K562 (cell line): ENCODE measurements at regions not wholly inside any gene's neighbourhood (a gene's known extent, or its start where the extent isn't known, plus 50 kb on each side); places are given as distances from the start of the nearest gene placed in this dataset.

ENCODE experiments used
- ATAC-seq: fragments of 200-7000 bp; cut with Tn5 transposase; 3 replicates; pipeline ENCODE4 v1.9.1; 2020; ENCODE audit warnings: moderate library complexity
- BruUV-seq: library from RNA; stranded (reverse); fragments of 400-500 nt; replicated peaks from 2 replicates; lab custom pipeline; 2021; lab: Mats Ljungman, UMichigan
- CTCF ChIA-PET: fragments of 300-600 bp; formaldehyde crosslinking; extraction: SDS; loops from one replicate; lab custom pipeline; 2021; ENCODE audit warnings: low intra/inter-chr PET ratio; lab: Yijun Ruan, JAX
- POLR2A ChIA-PET: fragments of 300-600, 350-650 bp; sonication (Branson Sonifier 250); formaldehyde crosslinking; extraction: SDS; loops from one replicate; lab custom pipeline; 2021; ENCODE audit warnings: antibody characterized with exemption, inconsistent platforms; lab: Yijun Ruan, JAX
- DNase-seq, 4 experiments: peaks; one replicate each; pipeline versions ENCODE4 v3.0.0 to v3.0.0-alpha.2; 2011 to 2018; ENCODE audit warnings: low spot score in 3 of 4, mixed read lengths in 3 of 4; ENCODE audit errors: extremely low read depth in 1 of 4
- FAIRE-seq: peaks from 2 replicates; lab custom pipeline; 2011; peaks lifted over from hg19 to GRCh38; lab: Jason Lieb, UNC
- H2AFZ ChIP-seq: 2 replicates; pipeline ENCODE4 v1.6.0; 2011; ENCODE audit warnings: low read depth, low read length, control low read depth, inconsistent platforms
- H3K27ac ChIP-seq: fragments of 200-600 bp; 3 replicates; pipeline ENCODE4 v1.8.0; 2011; ENCODE audit warnings: low read depth, mild to moderate bottlenecking, control low read depth, inconsistent platforms, low read length, moderate library complexity, mixed read lengths; ENCODE audit errors: extremely low read depth
- H3K27me3 ChIP-seq, 2 experiments: fragments of 300-600 bp in 1 of 2; 2 replicates in 1 of 2; 3 replicates in 1 of 2; pipeline versions ENCODE4 v1.6.0 to v1.8.0; 2011; ENCODE audit warnings: inconsistent platforms in 2 of 2, low read length in 2 of 2, mild to moderate bottlenecking in 1 of 2, mixed read lengths in 1 of 2, moderate library complexity in 1 of 2; ENCODE audit not compliant: control insufficient read depth in 2 of 2, insufficient read depth in 2 of 2
- H3K36me3 ChIP-seq: fragments of 300-600 bp; 3 replicates; pipeline ENCODE4 v1.8.0; 2011; ENCODE audit warnings: mild to moderate bottlenecking, low read length, inconsistent platforms; ENCODE audit not compliant: control insufficient read depth, insufficient read depth
- H3K4me1 ChIP-seq, 2 experiments: fragments of 200-600 bp in 1 of 2; replicated peaks in 1 of 2; 2 replicates in 1 of 2; 3 replicates in 1 of 2; pipeline versions ENCODE4 v1.5.1 to v1.8.0; 2011; ENCODE audit warnings: inconsistent platforms in 2 of 2, low read length in 2 of 2, mild to moderate bottlenecking in 1 of 2, mixed read lengths in 1 of 2, moderate library complexity in 1 of 2; ENCODE audit not compliant: control insufficient read depth in 2 of 2, insufficient read depth in 2 of 2
- H3K4me2 ChIP-seq: 2 replicates; pipeline ENCODE4 v1.6.1; 2011; ENCODE audit warnings: low read length, control low read depth, inconsistent platforms, mixed read lengths; ENCODE audit not compliant: insufficient read depth
- H3K4me3 ChIP-seq: fragments of 200-600 bp; sonication (generic), shearing (Covaris generic); 2 replicates; pipeline ENCODE4 v1.5.1; 2016; ENCODE audit warnings: control low read depth, inconsistent platforms
- H3K79me2 ChIP-seq: fragments of 200-600 bp; 3 replicates; pipeline ENCODE4 v1.8.0; 2011; ENCODE audit warnings: low read length, inconsistent platforms; ENCODE audit not compliant: control insufficient read depth, insufficient read depth
- H3K9ac ChIP-seq, 2 experiments: 2 replicates each; pipeline versions ENCODE4 v1.6.0 to v1.6.1; 2011; ENCODE audit warnings: low read depth in 2 of 2, low read length in 2 of 2, control low read depth in 1 of 2, inconsistent platforms in 1 of 2, mild to moderate bottlenecking in 1 of 2, mixed read lengths in 1 of 2; ENCODE audit not compliant: insufficient read depth in 1 of 2
- H3K9me1 ChIP-seq: one replicate; pipeline ENCODE4 v1.6.0; 2011; ENCODE audit warnings: inconsistent platforms, mild to moderate bottlenecking, low read length, moderate library complexity; ENCODE audit not compliant: control insufficient read depth, insufficient read depth
- H3K9me3 ChIP-seq: replicated peaks from 2 replicates; pipeline ENCODE4 v1.5.1; 2011; ENCODE audit warnings: low read depth, low read length, inconsistent platforms; ENCODE audit not compliant: control insufficient read depth, insufficient read depth
- H4K20me1 ChIP-seq: replicated peaks from 2 replicates; pipeline ENCODE4 v1.6.1; 2011; ENCODE audit warnings: low read length, inconsistent platforms, mixed read lengths; ENCODE audit not compliant: control insufficient read depth, insufficient read depth
- CREB1 ChIP-seq, 2 experiments: sonication (generic) in 1 of 2; formaldehyde crosslinking in 1 of 2; IDR thresholded peaks; 2 replicates each; pipeline versions ENCODE4 v1.6.1 to v1.8.0; 2012 to 2022; ENCODE audit warnings: inconsistent platforms in 1 of 2, mild to moderate bottlenecking in 1 of 2, missing genetic modification reagents in 1 of 2, moderate library complexity in 1 of 2
- EGR1 ChIP-seq: fragments of 450-650 bp; conservative IDR thresholded peaks from 2 replicates; pipeline ENCODE4 v1.6.1; 2017; ENCODE audit warnings: mild to moderate bottlenecking
- ERF ChIP-seq: fragments of 450-650 bp; formaldehyde crosslinking; IDR thresholded peaks from 2 replicates; pipeline ENCODE4 v1.4.0; 2020; ENCODE audit warnings: mild to moderate bottlenecking, mixed read lengths
- HMGN3 ChIP-seq: IDR thresholded peaks from 2 replicates; pipeline ENCODE4 v1.6.1; 2011; ENCODE audit warnings: borderline replicate concordance, low read depth, mild to moderate bottlenecking, mixed read lengths, low read length; ENCODE audit not compliant: insufficient read length; ENCODE audit errors: extremely low read depth
- MAFK ChIP-seq: IDR thresholded peaks from 2 replicates; pipeline ENCODE4 v1.6.1; 2011; ENCODE audit warnings: low read length, improper control_type of control experiment
- NR2C1 ChIP-seq, 2 experiments: fragments of 450-650 bp; IDR thresholded peaks; 2 replicates each; pipeline ENCODE4 v1.6.1; 2017; ENCODE audit warnings: mild to moderate bottlenecking in 2 of 2, antibody characterized with exemption in 1 of 2, inconsistent platforms in 1 of 2, missing compliant biosample characterization in 1 of 2, missing genetic modification characterization in 1 of 2
- RB1 ChIP-seq: fragments of 450-650 bp; IDR thresholded peaks from 2 replicates; pipeline ENCODE4 v1.6.1; 2017; ENCODE audit warnings: low read depth, mild to moderate bottlenecking
- ZNF354B ChIP-seq: fragments of 250-450 bp; sonication (Bioruptor Pico); IDR thresholded peaks from 2 replicates; pipeline ENCODE4 v1.4.0; 2020
- ZNF384 ChIP-seq: IDR thresholded peaks from 2 replicates; pipeline ENCODE4 v1.6.1; 2012; ENCODE audit warnings: low read depth, low read length, improper control_type of control experiment
- ZNF655 ChIP-seq: fragments of 250-450 bp; sonication (Bioruptor Pico); IDR thresholded peaks from 2 replicates; pipeline ENCODE4 v1.5.0; 2021
- WGBS: fragments of 100-300 bp; shearing (Covaris generic); methylation state at CpG from one replicate; pipeline ENCODE4 v1.1.6; 2016; ENCODE audit warnings: low coverage, mixed read lengths; ENCODE audit not compliant: insufficient coverage; ENCODE audit errors: missing lambda C conversion rate; 5-methylcytosine and 5-hydroxymethylcytosine counted together
- in situ Hi-C: fragments of 300-500 bp; cut with MboI; formaldehyde crosslinking; loops from 4 replicates; pipeline ENCODE4 v1.15.0; 2018; ENCODE audit warnings: inconsistent platforms, mixed read lengths
- intact Hi-C: fragments of 100-400 bp; cut with micrococcal nuclease; formaldehyde crosslinking; loops from 2 replicates; pipeline ENCODE4 v1.14.2; 2022
- TF ChIP-seq, protein P1 (sequence below): fragments of 250-450 bp; sonication (Bioruptor Pico); IDR thresholded peaks from 2 replicates; pipeline ENCODE4 v1.5.1; 2021; ENCODE audit warnings: mild to moderate bottlenecking
- TF ChIP-seq, protein P2 (sequence below): fragments of 450-650 bp; IDR thresholded peaks from 2 replicates; pipeline ENCODE4 v1.6.1; 2017; ENCODE audit warnings: antibody characterized with exemption
- TF ChIP-seq, protein P3 (sequence below): sonication (generic); formaldehyde crosslinking; IDR thresholded peaks from 2 replicates; pipeline ENCODE4 v1.4.0; 2020; ENCODE audit warnings: mild to moderate bottlenecking, missing genetic modification reagents

DNA sequence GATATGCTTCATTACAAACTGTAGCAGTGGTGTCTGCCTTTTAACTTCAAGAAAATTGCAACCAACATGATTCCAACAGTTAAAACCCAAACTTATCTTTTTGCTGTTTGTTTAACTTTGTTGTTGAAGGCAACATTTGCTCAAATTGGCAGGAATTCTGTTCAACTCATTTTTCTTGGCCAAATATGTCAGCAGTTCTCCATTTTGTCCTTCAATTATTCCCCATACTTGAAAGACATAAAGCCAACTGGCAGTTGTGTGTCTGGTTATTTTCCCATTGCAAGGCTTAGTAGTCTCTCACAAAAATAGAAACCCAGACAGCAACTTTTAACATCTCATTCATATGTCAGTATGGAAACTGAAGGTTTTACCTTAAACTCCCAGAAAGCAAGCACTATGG lies 146.3 kb downstream of the LRIG3 start (continued):
- TF ChIP-seq ZNF655 (CRISPR knock-in tag), result no peak
- TF ChIP-seq, protein P1, sequence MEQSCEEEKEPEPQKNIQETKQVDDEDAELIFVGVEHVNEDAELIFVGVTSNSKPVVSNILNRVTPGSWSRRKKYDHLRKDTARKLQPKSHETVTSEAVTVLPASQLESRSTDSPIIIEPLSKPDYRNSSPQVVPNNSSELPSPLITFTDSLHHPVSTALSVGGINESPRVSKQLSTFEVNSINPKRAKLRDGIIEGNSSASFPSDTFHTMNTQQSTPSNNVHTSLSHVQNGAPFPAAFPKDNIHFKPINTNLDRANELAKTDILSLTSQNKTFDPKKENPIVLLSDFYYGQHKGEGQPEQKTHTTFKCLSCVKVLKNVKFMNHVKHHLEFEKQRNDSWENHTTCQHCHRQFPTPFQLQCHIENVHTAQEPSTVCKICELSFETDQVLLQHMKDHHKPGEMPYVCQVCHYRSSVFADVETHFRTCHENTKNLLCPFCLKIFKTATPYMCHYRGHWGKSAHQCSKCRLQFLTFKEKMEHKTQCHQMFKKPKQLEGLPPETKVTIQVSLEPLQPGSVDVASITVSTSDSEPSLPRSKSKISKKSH, result no peak
- TF ChIP-seq, protein P2, sequence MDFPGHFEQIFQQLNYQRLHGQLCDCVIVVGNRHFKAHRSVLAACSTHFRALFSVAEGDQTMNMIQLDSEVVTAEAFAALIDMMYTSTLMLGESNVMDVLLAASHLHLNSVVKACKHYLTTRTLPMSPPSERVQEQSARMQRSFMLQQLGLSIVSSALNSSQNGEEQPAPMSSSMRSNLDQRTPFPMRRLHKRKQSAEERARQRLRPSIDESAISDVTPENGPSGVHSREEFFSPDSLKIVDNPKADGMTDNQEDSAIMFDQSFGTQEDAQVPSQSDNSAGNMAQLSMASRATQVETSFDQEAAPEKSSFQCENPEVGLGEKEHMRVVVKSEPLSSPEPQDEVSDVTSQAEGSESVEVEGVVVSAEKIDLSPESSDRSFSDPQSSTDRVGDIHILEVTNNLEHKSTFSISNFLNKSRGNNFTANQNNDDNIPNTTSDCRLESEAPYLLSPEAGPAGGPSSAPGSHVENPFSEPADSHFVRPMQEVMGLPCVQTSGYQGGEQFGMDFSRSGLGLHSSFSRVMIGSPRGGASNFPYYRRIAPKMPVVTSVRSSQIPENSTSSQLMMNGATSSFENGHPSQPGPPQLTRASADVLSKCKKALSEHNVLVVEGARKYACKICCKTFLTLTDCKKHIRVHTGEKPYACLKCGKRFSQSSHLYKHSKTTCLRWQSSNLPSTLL, result no peak

DNA sequence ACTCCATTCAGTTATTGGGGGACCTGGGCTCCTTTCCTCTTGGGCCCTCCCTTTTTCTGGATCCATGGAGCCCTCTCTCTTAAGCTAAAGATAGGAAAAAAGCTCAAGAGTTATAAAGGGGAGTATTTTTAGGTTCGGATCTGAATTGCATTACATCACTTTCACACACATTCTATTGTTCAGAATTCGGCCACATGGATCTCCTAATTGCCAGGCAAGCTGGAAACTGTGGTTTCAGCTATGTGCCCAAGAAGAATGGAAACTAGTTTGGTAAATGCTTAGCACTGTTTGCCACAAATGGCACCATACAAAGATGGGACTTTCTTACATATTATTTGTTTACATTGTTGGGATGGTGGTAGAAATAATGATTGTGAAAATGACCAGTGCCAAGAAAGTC lies 145.6 kb downstream of the LRIG3 start:
- ChIA-PET POLR2A (no interaction called here), CTCF (no interaction called here)
- intact Hi-C loops, result no loop called here
- no peaks in the 10 kb centered on the region for H4K20me1 ChIP-seq
- H3K27ac ChIP-seq, result no peak overlapping the region
- H3K36me3 ChIP-seq, result no peaks in the 10 kb centered on the region
- no peak overlapping the region for H3K9ac ChIP-seq
- no peaks in the 10 kb centered on the region for H3K4me1 ChIP-seq
- H3K9me3 ChIP-seq, result no peaks in the 10 kb centered on the region
- FAIRE-seq (no peak), DNase-seq (no peak), ATAC-seq (no peak)
- H3K4me3 ChIP-seq, result no peak overlapping the region
- no peaks in the 10 kb centered on the region for H3K9me1 ChIP-seq
- H3K79me2 ChIP-seq, result no peaks in the 10 kb centered on the region
- no peak overlapping the region for H2AFZ ChIP-seq
- BruUV-seq, result no TSS peak
- H3K4me2 ChIP-seq, result no peak overlapping the region
- no peaks in the 10 kb centered on the region for H3K27me3 ChIP-seq
- 0% methylated on average over 2 of the region's 2 CpGs for WGBS
- in situ Hi-C loops, result no loop called here
- TF ChIP-seq EGR1, result no peak
- TF ChIP-seq, protein P3, sequence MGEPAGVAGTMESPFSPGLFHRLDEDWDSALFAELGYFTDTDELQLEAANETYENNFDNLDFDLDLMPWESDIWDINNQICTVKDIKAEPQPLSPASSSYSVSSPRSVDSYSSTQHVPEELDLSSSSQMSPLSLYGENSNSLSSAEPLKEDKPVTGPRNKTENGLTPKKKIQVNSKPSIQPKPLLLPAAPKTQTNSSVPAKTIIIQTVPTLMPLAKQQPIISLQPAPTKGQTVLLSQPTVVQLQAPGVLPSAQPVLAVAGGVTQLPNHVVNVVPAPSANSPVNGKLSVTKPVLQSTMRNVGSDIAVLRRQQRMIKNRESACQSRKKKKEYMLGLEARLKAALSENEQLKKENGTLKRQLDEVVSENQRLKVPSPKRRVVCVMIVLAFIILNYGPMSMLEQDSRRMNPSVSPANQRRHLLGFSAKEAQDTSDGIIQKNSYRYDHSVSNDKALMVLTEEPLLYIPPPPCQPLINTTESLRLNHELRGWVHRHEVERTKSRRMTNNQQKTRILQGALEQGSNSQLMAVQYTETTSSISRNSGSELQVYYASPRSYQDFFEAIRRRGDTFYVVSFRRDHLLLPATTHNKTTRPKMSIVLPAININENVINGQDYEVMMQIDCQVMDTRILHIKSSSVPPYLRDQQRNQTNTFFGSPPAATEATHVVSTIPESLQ, result no peak
- no peak for TF ChIP-seq NR2C1 (IDR thresholded peaks at IDR 0.05)
- no peak for TF ChIP-seq NR2C1 (tag; IDR thresholded peaks at IDR 0.05)
- TF ChIP-seq ERF (CRISPR knock-in tag), result no peak
- TF ChIP-seq, protein P2, result no peak
- TF ChIP-seq CREB1 (IDR thresholded peaks at IDR 0.05), result no peak
- no peak for TF ChIP-seq CREB1 (CRISPR knock-in tag; IDR thresholded peaks at IDR 0.05)
- no peak for TF ChIP-seq ZNF354B (CRISPR knock-in tag)
- TF ChIP-seq ZNF384, result no peak
- TF ChIP-seq RB1, result no peak
- TF ChIP-seq MAFK, result no peak
- no peak for TF ChIP-seq HMGN3
